Stomach smooth muscle (tissue), 2 donors: ENCODE measurements at regions not wholly inside any gene's neighbourhood (a gene's known extent, or its start where the extent isn't known, plus 50 kb on each side); places are given as distances from the start of the nearest gene placed in this dataset.

Experiments
- H3K27ac ChIP-seq: one replicate; pipeline ENCODE4 v1.7.0; 2013; ENCODE audit warnings: mild to moderate bottlenecking, low read length, inconsistent platforms
- H3K27me3 ChIP-seq, 2 donors: one replicate each; pipeline ENCODE4 v1.7.0; 2013; ENCODE audit warnings: low read length in 2 of 2; ENCODE audit not compliant: insufficient read depth in 2 of 2, control insufficient read depth in 1 of 2
- H3K36me3 ChIP-seq, 2 donors: one replicate each; pipeline ENCODE4 v1.7.0; 2013; ENCODE audit warnings: low read length in 2 of 2; ENCODE audit not compliant: control insufficient read depth in 2 of 2, insufficient read depth in 2 of 2
- H3K4me1 ChIP-seq: one replicate; pipeline ENCODE4 v1.7.0; 2013; ENCODE audit warnings: low read length; ENCODE audit not compliant: control insufficient read depth, insufficient read depth
- H3K4me3 ChIP-seq, 2 donors: one replicate each; pipeline ENCODE4 v1.7.0; 2013; ENCODE audit warnings: low read length in 2 of 2
- H3K9ac ChIP-seq, 2 donors: one replicate each; pipeline ENCODE4 v1.7.0; 2013; ENCODE audit warnings: low read length in 2 of 2, mild to moderate bottlenecking in 1 of 2
- H3K9me3 ChIP-seq, 2 donors: one replicate each; pipeline ENCODE4 v1.7.0; 2013; ENCODE audit warnings: low read length in 2 of 2; ENCODE audit not compliant: control insufficient read depth in 2 of 2
- donor health status: healthy.
- donor health status: Pancreatic carcinoma.

- Histone ChIP-seq H3K27ac (no peak overlapping the region), H3K27me3 (no peaks in the 10 kb centered on the region), H3K36me3 (no peaks in the 10 kb centered on the region), H3K9ac (no peak overlapping the region), H3K4me3 (no peak overlapping the region), H3K4me1 (peaks cover 2% of the 10 kb centered on the region), H3K9me3 (no peaks in the 10 kb centered on the region)
Observed at GRCh38 chr4:155428128-155428527, 51.4 kb upstream of the MAP9 start.

- Histone ChIP-seq H3K27ac (no peak overlapping the region), H3K9me3 (no peaks in the 10 kb centered on the region), H3K4me1 (peaks cover 2% of the 10 kb centered on the region), H3K27me3 (no peaks in the 10 kb centered on the region), H3K36me3 (no peaks in the 10 kb centered on the region), H3K9ac (no peak overlapping the region), H3K4me3 (no peak overlapping the region)
Observed at GRCh38 chr4:155426953-155427352, 50.2 kb upstream of the MAP9 start.
